ENCODE measurements at regions not wholly inside any gene's neighbourhood (a gene's known extent, or its start where the extent isn't known, plus 50 kb on each side); places are given as distances from the start of the nearest gene placed in this dataset.

DNA sequence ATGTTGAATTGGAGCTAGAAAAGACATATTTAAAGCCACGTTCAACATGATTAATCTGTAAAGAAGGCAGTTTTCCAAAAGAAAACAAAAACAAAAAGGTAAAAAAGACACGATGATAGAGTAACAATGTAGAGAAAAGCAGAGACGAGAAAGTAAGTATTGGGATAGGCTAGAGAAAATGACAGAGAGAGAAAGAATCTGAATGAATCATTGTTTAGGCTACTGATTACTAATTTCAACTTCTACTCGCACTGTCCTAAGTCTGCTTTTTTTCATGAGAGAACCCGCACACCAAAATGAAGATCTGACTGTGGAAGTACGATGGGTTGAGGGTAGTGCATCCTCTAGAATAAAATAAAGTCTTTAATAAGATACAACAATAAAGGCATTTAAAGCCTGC lies 1599.2 kb upstream of the TMEFF2 start:
- Histone ChIP-seq H3K27ac (ENCODE audit: insufficient read depth, low read depth, low read length, poor library complexity, severe bottlenecking) (no peak overlapping the region), H3K27me3 (ENCODE audit: control insufficient read depth, insufficient read depth, low read length, poor library complexity, severe bottlenecking) (no peaks in the 10 kb centered on the region), H3K4me3 (ENCODE audit: insufficient read depth, low read depth, low read length) (no peak overlapping the region), H3K9me3 (ENCODE audit: control insufficient read depth, low read length) (no peaks in the 10 kb centered on the region), H3K36me3 (ENCODE audit: control insufficient read depth, insufficient read depth, low read length) (no peaks in the 10 kb centered on the region), H3K4me1 (ENCODE audit: control insufficient read depth, insufficient read depth, low read length) (no peaks in the 10 kb centered on the region)
- 92 to 96% methylated on average over 4 to 6 of the region's 6 CpGs for WGBS, 2 experiments

DNA sequence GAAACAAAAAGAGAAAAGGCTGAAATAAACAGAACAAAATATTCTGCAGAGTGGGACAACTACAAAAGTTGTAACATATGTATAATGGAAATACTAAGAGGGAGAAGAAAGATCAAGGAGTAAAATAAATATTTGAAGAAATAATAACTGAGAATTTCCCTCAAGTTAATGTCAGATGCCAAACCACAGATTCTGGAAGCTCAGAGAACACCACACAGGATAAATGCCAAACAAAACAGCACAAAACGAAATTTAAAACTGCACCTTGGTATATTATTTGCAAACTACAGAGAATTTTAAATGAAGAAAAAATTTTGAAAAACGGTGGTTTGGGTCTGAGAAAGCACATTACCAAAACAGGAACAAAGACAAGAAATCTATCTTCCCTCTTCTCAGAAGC lies 1588.9 kb upstream of the TMEFF2 start:
- H3K27me3 ChIP-seq (ENCODE audit: control insufficient read depth, insufficient read depth, low read length, poor library complexity, severe bottlenecking), result no peaks in the 10 kb centered on the region
- H3K36me3 ChIP-seq (ENCODE audit: control insufficient read depth, insufficient read depth, low read length), result no peaks in the 10 kb centered on the region
- H3K4me1 ChIP-seq (ENCODE audit: control insufficient read depth, insufficient read depth, low read length), result no peaks in the 10 kb centered on the region
- H3K27ac ChIP-seq (ENCODE audit: insufficient read depth, low read depth, low read length, poor library complexity, severe bottlenecking), result no peak overlapping the region
- H3K4me3 ChIP-seq (ENCODE audit: insufficient read depth, low read depth, low read length), result no peak overlapping the region
- WGBS, 2 experiments, result 100% methylated on average over 1 of the region's 2 CpGs
- H3K9me3 ChIP-seq (ENCODE audit: control insufficient read depth, low read length), result no peaks in the 10 kb centered on the region

DNA sequence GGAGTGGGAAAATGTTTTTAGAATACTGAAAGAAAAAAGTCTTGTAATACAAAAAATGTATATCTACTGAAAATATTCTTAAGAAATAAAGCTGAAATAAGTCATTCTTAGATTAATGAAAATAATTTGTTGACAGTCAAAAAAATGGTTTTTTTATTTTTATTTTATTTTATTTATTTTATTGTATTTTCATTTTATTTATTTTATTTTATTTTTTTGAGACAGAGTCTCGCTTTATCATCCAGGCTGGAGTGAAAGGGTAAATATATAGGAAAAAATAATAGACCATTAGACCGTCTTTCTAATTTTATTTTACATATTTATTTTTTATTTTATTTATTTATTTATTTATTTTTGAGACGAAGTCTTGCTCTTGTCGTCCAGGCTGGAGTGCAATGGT lies 1583.6 kb upstream of the TMEFF2 start:
- H3K36me3 ChIP-seq (ENCODE audit: control insufficient read depth, insufficient read depth, low read length), result no peaks in the 10 kb centered on the region
- no peak overlapping the region for H3K4me3 ChIP-seq (ENCODE audit: insufficient read depth, low read depth, low read length)
- H3K27ac ChIP-seq (ENCODE audit: insufficient read depth, low read depth, low read length, poor library complexity, severe bottlenecking), result no peak overlapping the region
- 88 to 98% methylated on average over 2 of the region's 4 CpGs for WGBS, 2 experiments
- H3K27me3 ChIP-seq (ENCODE audit: control insufficient read depth, insufficient read depth, low read length, poor library complexity, severe bottlenecking), result no peaks in the 10 kb centered on the region
- H3K9me3 ChIP-seq (ENCODE audit: control insufficient read depth, low read length), result no peaks in the 10 kb centered on the region
- no peaks in the 10 kb centered on the region for H3K4me1 ChIP-seq (ENCODE audit: control insufficient read depth, insufficient read depth, low read length)

DNA sequence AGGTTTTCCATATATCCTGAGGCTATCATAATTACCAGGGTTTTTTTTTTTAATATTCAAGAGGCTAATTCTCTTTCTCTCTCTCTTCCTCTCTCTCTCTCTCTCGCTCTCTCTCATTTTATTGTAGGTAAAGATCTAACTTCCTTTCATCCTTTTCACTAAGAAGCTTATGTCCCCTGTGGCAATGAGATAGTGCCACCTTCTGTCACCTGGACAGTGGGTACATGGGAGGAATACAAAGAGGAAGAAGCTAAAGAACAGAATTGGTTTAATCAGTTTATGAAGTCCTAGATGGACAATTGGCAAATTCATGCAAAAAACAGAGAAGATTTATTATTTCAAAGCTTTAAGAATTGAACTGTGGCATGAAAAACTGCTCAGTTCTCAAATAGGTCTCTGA lies 1582.3 kb upstream of the TMEFF2 start:
- WGBS, 2 experiments, result 100% methylated on average over 1 of the region's 1 CpG; no CpG with 5 or more reads in 1 of the 2 experiments
- H3K27ac ChIP-seq (ENCODE audit: insufficient read depth, low read depth, low read length, poor library complexity, severe bottlenecking), result no peak overlapping the region
- H3K36me3 ChIP-seq (ENCODE audit: control insufficient read depth, insufficient read depth, low read length), result no peaks in the 10 kb centered on the region
- no peaks in the 10 kb centered on the region for H3K4me1 ChIP-seq (ENCODE audit: control insufficient read depth, insufficient read depth, low read length)
- H3K27me3 ChIP-seq (ENCODE audit: control insufficient read depth, insufficient read depth, low read length, poor library complexity, severe bottlenecking), result no peaks in the 10 kb centered on the region
- H3K4me3 ChIP-seq (ENCODE audit: insufficient read depth, low read depth, low read length), result no peak overlapping the region
- no peaks in the 10 kb centered on the region for H3K9me3 ChIP-seq (ENCODE audit: control insufficient read depth, low read length)

DNA sequence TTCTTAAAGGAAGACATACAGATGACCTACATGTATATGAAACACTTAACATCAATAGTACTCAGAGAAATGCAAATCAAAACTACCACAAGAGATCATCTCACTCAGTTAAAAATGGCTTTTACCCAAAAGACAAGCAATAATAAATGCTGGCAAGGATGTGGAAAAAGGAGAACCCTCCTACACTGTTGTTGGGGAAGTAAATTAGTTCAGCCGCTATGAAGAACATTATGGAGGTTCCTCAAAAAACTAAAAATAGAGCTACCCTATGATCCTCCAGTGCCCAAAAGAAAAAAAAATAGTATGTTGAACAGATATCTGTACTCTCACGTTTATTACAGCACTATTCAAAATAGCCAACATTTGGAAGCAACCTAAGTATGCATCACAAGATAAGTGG lies 1579.4 kb upstream of the TMEFF2 start:
- Histone ChIP-seq H3K36me3 (ENCODE audit: control insufficient read depth, insufficient read depth, low read length) (no peaks in the 10 kb centered on the region), H3K27me3 (ENCODE audit: control insufficient read depth, insufficient read depth, low read length, poor library complexity, severe bottlenecking) (no peaks in the 10 kb centered on the region)
- WGBS, 2 experiments, result 100% methylated on average over 1 of the region's 2 CpGs; no CpG with 5 or more reads in 1 of the 2 experiments

DNA sequence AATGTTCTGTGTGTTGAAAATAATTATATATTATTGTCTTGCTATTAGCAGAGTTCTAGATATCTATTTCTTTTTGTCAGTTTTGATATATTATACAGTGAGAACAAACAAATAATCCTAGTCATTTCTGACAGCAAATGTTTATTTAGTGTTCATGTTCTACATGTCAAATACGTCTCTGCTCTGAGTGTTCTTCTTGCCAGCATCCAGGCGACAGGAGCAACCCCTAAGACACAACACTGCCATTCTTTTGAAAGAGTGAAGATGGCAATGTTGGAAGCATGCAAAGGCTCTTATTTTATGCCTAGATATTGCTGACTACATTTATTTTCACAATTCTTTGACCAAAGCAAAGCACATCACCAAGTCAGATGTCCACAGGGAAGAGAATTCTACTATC lies 1556.6 kb upstream of the TMEFF2 start:
- no peaks in the 10 kb centered on the region for H3K27me3 ChIP-seq (ENCODE audit: control insufficient read depth, insufficient read depth, low read length, poor library complexity, severe bottlenecking)
- 94 to 95% methylated on average over 2 of the region's 2 CpGs for WGBS, 2 experiments
- H3K4me3 ChIP-seq (ENCODE audit: insufficient read depth, low read depth, low read length), result no peak overlapping the region
- no peaks in the 10 kb centered on the region for H3K9me3 ChIP-seq (ENCODE audit: control insufficient read depth, low read length)
- H3K36me3 ChIP-seq (ENCODE audit: control insufficient read depth, insufficient read depth, low read length), result no peaks in the 10 kb centered on the region
- no peaks in the 10 kb centered on the region for H3K4me1 ChIP-seq (ENCODE audit: control insufficient read depth, insufficient read depth, low read length)
- no peak overlapping the region for H3K27ac ChIP-seq (ENCODE audit: insufficient read depth, low read depth, low read length, poor library complexity, severe bottlenecking)

More for the DNA sequence above, 1579.4 kb upstream of the TMEFF2 start:
- H3K4me3 ChIP-seq (ENCODE audit: insufficient read depth, low read depth, low read length), result no peak overlapping the region
- no peak overlapping the region for H3K27ac ChIP-seq (ENCODE audit: insufficient read depth, low read depth, low read length, poor library complexity, severe bottlenecking)
- no peaks in the 10 kb centered on the region for H3K9me3 ChIP-seq (ENCODE audit: control insufficient read depth, low read length)
- H3K4me1 ChIP-seq (ENCODE audit: control insufficient read depth, insufficient read depth, low read length), result no peaks in the 10 kb centered on the region

DNA sequence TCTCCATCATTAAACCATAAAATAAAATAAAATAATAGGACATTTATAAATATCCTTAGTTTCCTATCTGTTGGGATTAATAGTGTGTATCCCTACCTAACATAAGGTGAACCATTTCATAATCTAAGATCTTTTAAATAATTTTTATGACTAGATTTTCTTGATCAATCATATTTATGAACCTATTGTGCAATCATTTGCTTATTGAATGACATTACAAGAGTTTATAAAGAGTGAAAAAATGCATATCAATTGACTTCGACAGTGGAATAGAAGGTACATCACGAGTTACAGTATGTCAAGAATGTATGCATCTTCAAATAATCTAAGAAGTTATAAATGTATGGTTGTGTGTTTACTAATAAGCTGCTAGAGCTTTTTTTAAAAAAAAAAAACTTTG lies 1554.8 kb upstream of the TMEFF2 start:
- no peaks in the 10 kb centered on the region for H3K36me3 ChIP-seq (ENCODE audit: control insufficient read depth, insufficient read depth, low read length)
- no peaks in the 10 kb centered on the region for H3K27me3 ChIP-seq (ENCODE audit: control insufficient read depth, insufficient read depth, low read length, poor library complexity, severe bottlenecking)
- H3K4me1 ChIP-seq (ENCODE audit: control insufficient read depth, insufficient read depth, low read length), result no peaks in the 10 kb centered on the region
- H3K9me3 ChIP-seq (ENCODE audit: control insufficient read depth, low read length), result no peaks in the 10 kb centered on the region
- no peak overlapping the region for H3K4me3 ChIP-seq (ENCODE audit: insufficient read depth, low read depth, low read length)
- H3K27ac ChIP-seq (ENCODE audit: insufficient read depth, low read depth, low read length, poor library complexity, severe bottlenecking), result no peak overlapping the region
- WGBS, 2 experiments, result 85 to 100% methylated on average over 1 to 2 of the region's 2 CpGs

DNA sequence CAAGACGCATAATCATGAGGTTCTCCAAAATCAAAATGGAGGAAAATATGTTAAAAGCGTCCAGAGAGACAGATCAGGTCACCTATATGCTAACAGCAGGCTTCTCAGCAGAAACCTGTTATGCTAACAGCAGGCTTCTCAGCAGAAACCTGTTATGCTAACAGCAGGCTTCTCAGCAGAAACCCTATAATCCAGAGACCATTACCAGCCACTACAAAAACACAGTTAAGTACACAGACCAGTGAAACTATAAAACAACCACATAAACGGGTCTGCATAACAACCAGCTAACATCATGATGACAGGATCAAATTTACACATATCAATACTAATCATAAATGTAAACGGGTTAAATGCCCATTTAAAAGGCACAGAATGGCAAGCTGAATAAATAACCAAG lies 1548.4 kb upstream of the TMEFF2 start:
- H3K27ac ChIP-seq (ENCODE audit: insufficient read depth, low read depth, low read length, poor library complexity, severe bottlenecking), result no peak overlapping the region
- no peak overlapping the region for H3K4me3 ChIP-seq (ENCODE audit: insufficient read depth, low read depth, low read length)
- no peaks in the 10 kb centered on the region for H3K9me3 ChIP-seq (ENCODE audit: control insufficient read depth, low read length)
- H3K4me1 ChIP-seq (ENCODE audit: control insufficient read depth, insufficient read depth, low read length), result no peaks in the 10 kb centered on the region
- H3K27me3 ChIP-seq (ENCODE audit: control insufficient read depth, insufficient read depth, low read length, poor library complexity, severe bottlenecking), result no peaks in the 10 kb centered on the region
- H3K36me3 ChIP-seq (ENCODE audit: control insufficient read depth, insufficient read depth, low read length), result no peaks in the 10 kb centered on the region
- WGBS, 2 experiments, result 37 to 39% methylated on average over 4 of the region's 4 CpGs

DNA sequence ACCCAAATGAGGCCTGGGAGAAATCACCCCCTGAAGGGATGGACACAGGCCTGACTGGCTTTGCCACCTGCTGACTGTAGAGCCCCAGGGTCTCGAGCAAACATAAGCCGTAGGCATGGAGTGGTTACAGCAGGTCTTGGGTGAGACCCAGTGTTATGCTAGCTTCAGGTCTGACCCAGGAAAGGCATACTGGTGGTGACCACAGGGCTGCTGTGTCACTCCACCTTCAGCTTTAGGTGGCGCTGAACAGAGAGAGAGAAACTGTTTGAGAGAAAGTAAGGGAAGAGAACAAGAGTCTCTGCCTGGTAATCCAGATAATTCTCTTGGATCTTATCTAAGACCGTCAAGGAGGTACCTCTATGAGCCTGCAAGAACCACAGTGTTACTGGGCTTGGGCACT lies 1544.2 kb upstream of the TMEFF2 start:
- 94 to 97% methylated on average over 4 of the region's 4 CpGs for WGBS, 2 experiments
- H3K36me3 ChIP-seq (ENCODE audit: control insufficient read depth, insufficient read depth, low read length), result no peaks in the 10 kb centered on the region
- H3K27me3 ChIP-seq (ENCODE audit: control insufficient read depth, insufficient read depth, low read length, poor library complexity, severe bottlenecking), result no peaks in the 10 kb centered on the region
- no peak overlapping the region for H3K4me3 ChIP-seq (ENCODE audit: insufficient read depth, low read depth, low read length)
- no peak overlapping the region for H3K27ac ChIP-seq (ENCODE audit: insufficient read depth, low read depth, low read length, poor library complexity, severe bottlenecking)
- no peaks in the 10 kb centered on the region for H3K4me1 ChIP-seq (ENCODE audit: control insufficient read depth, insufficient read depth, low read length)
- H3K9me3 ChIP-seq (ENCODE audit: control insufficient read depth, low read length), result no peaks in the 10 kb centered on the region

DNA sequence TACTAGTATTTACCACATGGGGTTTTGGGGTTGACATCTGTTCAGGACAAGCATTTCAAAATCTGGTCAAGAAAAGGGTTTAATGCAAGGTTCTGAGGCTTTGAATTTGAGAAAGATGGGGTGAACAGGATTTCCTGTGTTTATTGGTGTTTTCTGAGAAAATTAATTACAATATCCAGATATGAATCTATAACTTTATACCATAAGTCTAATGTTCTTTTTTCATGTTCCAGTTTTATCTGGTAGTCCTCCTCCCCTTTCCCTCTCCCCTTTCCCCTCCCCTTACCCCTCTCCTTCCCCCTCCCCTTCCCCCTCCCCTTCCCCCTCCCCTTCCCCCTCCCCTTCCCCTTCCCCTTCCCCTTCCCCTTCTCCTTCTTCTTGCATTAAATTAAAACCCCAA lies 1518.2 kb upstream of the TMEFF2 start:
- H3K4me1 ChIP-seq (ENCODE audit: control insufficient read depth, insufficient read depth, low read length), result no peaks in the 10 kb centered on the region
- H3K9me3 ChIP-seq (ENCODE audit: control insufficient read depth, low read length), result no peaks in the 10 kb centered on the region

DNA sequence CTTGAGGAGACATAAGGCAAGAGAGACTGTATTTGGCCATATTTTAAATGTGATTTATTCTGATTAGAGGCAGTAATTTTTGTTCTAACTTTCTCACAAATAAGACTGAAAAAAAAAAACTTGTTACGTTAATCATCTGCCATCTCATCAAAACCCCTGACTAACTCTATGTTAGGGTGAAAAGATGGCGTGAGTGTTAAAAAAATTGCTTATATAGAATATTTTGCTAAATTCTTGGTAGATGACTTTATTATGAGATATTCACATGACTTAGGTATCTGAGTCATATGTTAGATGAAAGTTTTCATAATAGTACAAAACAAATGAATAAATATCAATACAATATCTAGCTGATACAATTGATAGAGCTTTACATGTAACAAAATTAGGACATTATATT lies 1508.7 kb upstream of the TMEFF2 start:
- Histone ChIP-seq H3K27ac (ENCODE audit: insufficient read depth, low read depth, low read length, poor library complexity, severe bottlenecking) (no peak overlapping the region), H3K9me3 (ENCODE audit: control insufficient read depth, low read length) (no peaks in the 10 kb centered on the region), H3K27me3 (ENCODE audit: control insufficient read depth, insufficient read depth, low read length, poor library complexity, severe bottlenecking) (no peaks in the 10 kb centered on the region), H3K4me3 (ENCODE audit: insufficient read depth, low read depth, low read length) (no peak overlapping the region), H3K4me1 (ENCODE audit: control insufficient read depth, insufficient read depth, low read length) (no peaks in the 10 kb centered on the region), H3K36me3 (ENCODE audit: control insufficient read depth, insufficient read depth, low read length) (no peaks in the 10 kb centered on the region)
- WGBS, 2 experiments, result 94% methylated on average over 2 of the region's 2 CpGs; no CpG with 5 or more reads in 1 of the 2 experiments

More for the DNA sequence above, 1518.2 kb upstream of the TMEFF2 start:
- Histone ChIP-seq H3K4me3 (ENCODE audit: insufficient read depth, low read depth, low read length) (no peak overlapping the region), H3K36me3 (ENCODE audit: control insufficient read depth, insufficient read depth, low read length) (no peaks in the 10 kb centered on the region), H3K27ac (ENCODE audit: insufficient read depth, low read depth, low read length, poor library complexity, severe bottlenecking) (no peak overlapping the region), H3K27me3 (ENCODE audit: control insufficient read depth, insufficient read depth, low read length, poor library complexity, severe bottlenecking) (no peaks in the 10 kb centered on the region)
